Endothelial cell of umbilical vein (primary cell): ENCODE measurements at regions not wholly inside any gene's neighbourhood (a gene's known extent, or its start where the extent isn't known, plus 50 kb on each side); places are given as distances from the start of the nearest gene placed in this dataset.

Experiments used
- BruUV-seq: library from RNA; stranded (reverse); fragments of 400-500 nt; replicated peaks from 2 replicates; lab custom pipeline; 2021; lab: Mats Ljungman, UMichigan
- CTCF ChIA-PET: fragments of 300-600, 350-600 bp; sonication (Branson Sonifier 250); formaldehyde crosslinking; loops from one replicate; lab custom pipeline; 2021; ENCODE audit warnings: antibody characterized with exemption, inconsistent platforms; lab: Charles Lee
- POLR2A ChIA-PET: fragments of 300-600, 350-600 bp; sonication (Branson Sonifier 250); formaldehyde crosslinking; loops from one replicate; lab custom pipeline; 2021; ENCODE audit warnings: antibody characterized with exemption, inconsistent platforms; lab: Charles Lee
- DNase-seq: peaks from one replicate; pipeline ENCODE4 v3.0.0-alpha.2; 2011; ENCODE audit warnings: low read depth, low spot score
- FAIRE-seq: peaks from 2 replicates; lab custom pipeline; 2011; peaks lifted over from hg19 to GRCh38; lab: Jason Lieb, UNC
- H2AFZ ChIP-seq: 2 replicates; pipeline ENCODE4 v1.6.0; 2012; ENCODE audit warnings: low read depth, low read length, control low read depth, inconsistent platforms
- H3K27ac ChIP-seq: 2 replicates; pipeline ENCODE4 v1.5.1; 2011; ENCODE audit warnings: low read depth, mild to moderate bottlenecking, control low read depth, low read length, moderate library complexity; ENCODE audit not compliant: insufficient read depth
- H3K27me3 ChIP-seq, 2 experiments: 2 replicates each; pipeline versions ENCODE4 v1.6.0 to v1.6.1; 2011; ENCODE audit warnings: low read length in 2 of 2, mixed read lengths in 1 of 2; ENCODE audit not compliant: control insufficient read depth in 2 of 2, insufficient read depth in 2 of 2
- H3K36me3 ChIP-seq, 2 experiments: 2 replicates in 1 of 2; 3 replicates in 1 of 2; pipeline ENCODE4 v1.5.1; 2011; ENCODE audit warnings: low read length in 2 of 2, mild to moderate bottlenecking in 1 of 2, moderate library complexity in 1 of 2; ENCODE audit not compliant: control insufficient read depth in 2 of 2, insufficient read depth in 2 of 2; ENCODE audit errors: extremely low read depth in 1 of 2
- H3K4me1 ChIP-seq: 3 replicates; pipeline ENCODE4 v1.5.1; 2011; ENCODE audit warnings: mild to moderate bottlenecking, low read length; ENCODE audit not compliant: control insufficient read depth, insufficient read depth; ENCODE audit errors: extremely low read depth
- H3K4me2 ChIP-seq: 2 replicates; pipeline ENCODE4 v1.6.1; 2011; ENCODE audit warnings: low read length, control low read depth, mixed read lengths; ENCODE audit not compliant: insufficient read depth
- H3K4me3 ChIP-seq, 3 experiments: fragments of 200-600 bp in 1 of 3; sonication (generic), shearing (Covaris generic) in 1 of 3; replicated peaks in 1 of 3; 2 replicates each; pipeline ENCODE4 v1.5.1; 2011 to 2016; ENCODE audit warnings: control low read depth in 3 of 3, low read length in 3 of 3, mild to moderate bottlenecking in 2 of 3, inconsistent platforms in 1 of 3, low read depth in 1 of 3, moderate library complexity in 1 of 3; ENCODE audit not compliant: insufficient read depth in 1 of 3
- H3K79me2 ChIP-seq: 2 replicates; pipeline ENCODE4 v1.6.0; 2012; ENCODE audit warnings: low read length, inconsistent platforms; ENCODE audit not compliant: control insufficient read depth, insufficient read depth
- H3K9ac ChIP-seq: replicated peaks from 2 replicates; pipeline ENCODE3; 2011; ENCODE audit warnings: low read length, control low read depth; ENCODE audit not compliant: insufficient read depth; ENCODE audit errors: extremely low read depth
- H3K9me1 ChIP-seq: replicated peaks from 3 replicates; pipeline ENCODE4 v1.6.0; 2011; ENCODE audit warnings: mild to moderate bottlenecking, low read length; ENCODE audit not compliant: control insufficient read depth, insufficient read depth; ENCODE audit errors: extremely low read depth
- H3K9me3 ChIP-seq: replicated peaks from 2 replicates; pipeline ENCODE4 v1.5.1; 2012; ENCODE audit warnings: low read length, inconsistent platforms; ENCODE audit not compliant: control insufficient read depth, insufficient read depth
- H4K20me1 ChIP-seq: replicated peaks from 2 replicates; pipeline ENCODE3; 2011; ENCODE audit warnings: mild to moderate bottlenecking, low read length; ENCODE audit not compliant: control insufficient read depth, insufficient read depth; ENCODE audit errors: extremely low read depth
- EZH2 ChIP-seq: IDR thresholded peaks from 2 replicates; pipeline ENCODE4 v1.6.1; 2012; ENCODE audit warnings: borderline replicate concordance, low read depth, mild to moderate bottlenecking, moderate library complexity, low read length, inconsistent platforms; ENCODE audit not compliant: severe bottlenecking
- FOS ChIP-seq: IDR thresholded peaks from 2 replicates; pipeline ENCODE4 v1.6.1; 2011; ENCODE audit warnings: mild to moderate bottlenecking, low read length, moderate library complexity, borderline replicate concordance; ENCODE audit not compliant: insufficient read depth
- GATA2 ChIP-seq: IDR thresholded peaks from 2 replicates; pipeline ENCODE4 v1.7.0; 2011; ENCODE audit warnings: low read depth, mild to moderate bottlenecking, moderate library complexity, mixed read lengths, low read length; ENCODE audit not compliant: insufficient read length, insufficient read depth
- JUN ChIP-seq: IDR thresholded peaks from 2 replicates; pipeline ENCODE4 v1.6.1; 2011; ENCODE audit warnings: borderline replicate concordance, low read depth; ENCODE audit not compliant: insufficient read length, insufficient read depth
- MYC ChIP-seq: IDR thresholded peaks from one replicate; pipeline ENCODE4 v1.6.1; 2011; ENCODE audit warnings: mild to moderate bottlenecking, low read depth, low read length
- POLR2A ChIP-seq: IDR thresholded peaks from 2 replicates; pipeline ENCODE4 v1.6.1; 2012; ENCODE audit warnings: low read depth, mild to moderate bottlenecking, control low read depth, low read length
- POLR2AphosphoS5 ChIP-seq: IDR thresholded peaks from 2 replicates; pipeline ENCODE4 v1.6.1; 2012; ENCODE audit warnings: low read depth, mild to moderate bottlenecking, control low read depth, low read length, moderate library complexity; ENCODE audit not compliant: insufficient read depth
- dilution Hi-C: fragments of 300-500 bp; cut with MboI; formaldehyde crosslinking; loops from one replicate; pipeline ENCODE4 v1.15.0; 2019; ENCODE audit warnings: low sequenced_read_pairs; ENCODE audit not compliant: extremely low pct_ligation_motif_present
- intact Hi-C: fragments of 100-400 bp; cut with micrococcal nuclease; formaldehyde crosslinking; loops from one replicate; pipeline ENCODE4 v1.10.0; 2022
- TF ChIP-seq, protein P1 (sequence below): IDR thresholded peaks from 2 replicates; pipeline ENCODE4 v1.6.1; 2011; ENCODE audit not compliant: insufficient read depth, insufficient read length
- TF ChIP-seq, protein P2 (sequence below), 2 donors: IDR thresholded peaks; 1 replicate in 1 of 2; 2 replicates in 1 of 2; pipeline ENCODE4 v1.5.1; 2011; ENCODE audit warnings: low read length in 2 of 2, mild to moderate bottlenecking in 2 of 2, moderate library complexity in 2 of 2, control low read depth in 1 of 2, inconsistent platforms in 1 of 2, low read depth in 1 of 2; ENCODE audit not compliant: insufficient read depth in 1 of 2; ENCODE audit errors: extremely low read depth in 1 of 2

DNA sequence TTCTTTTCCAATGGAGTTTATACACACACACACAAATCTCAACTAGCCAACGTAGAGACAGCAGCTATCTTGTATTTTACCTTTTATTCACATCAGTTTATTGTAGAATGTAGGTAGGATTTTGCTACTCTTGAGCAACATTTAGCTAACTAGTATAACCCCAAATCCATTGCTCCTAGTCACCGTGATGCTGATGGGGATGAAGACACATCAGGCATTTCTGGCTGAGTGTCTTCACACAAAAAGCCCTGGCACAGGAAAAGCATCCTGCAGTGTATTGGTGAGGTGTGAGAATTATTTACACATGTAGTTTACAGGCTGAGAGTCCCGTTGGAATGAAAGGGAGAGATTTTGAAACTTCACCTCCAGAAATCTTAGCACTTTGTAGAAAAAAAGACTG, 65.9 kb upstream of the FBXL4 start:
- Histone ChIP-seq H3K9me3 (no peaks in the 10 kb centered on the region), H3K27me3 (no peaks in the 10 kb centered on the region), H3K4me1 (no peaks in the 10 kb centered on the region), H3K9ac (no peak overlapping the region), H3K27ac (no peak overlapping the region), H3K9me1 (no peaks in the 10 kb centered on the region), H3K79me2 (no peaks in the 10 kb centered on the region), H3K4me3 (no peak overlapping the region), H2AFZ (no peak overlapping the region), H4K20me1 (no peaks in the 10 kb centered on the region), H3K4me2 (no peak overlapping the region), H3K36me3 (no peaks in the 10 kb centered on the region)
- dilution Hi-C loops (no loop called here), intact Hi-C loops (no loop called here)
- BruUV-seq: no TSS peak
- CTCF ChIA-PET: interaction anchor here (0.9 kb wide), 1 partner anchor 14 kb away, joined by 3 read pairs; no protein-coding TSS in a partner anchor
- DNase-seq (no peak), FAIRE-seq (no peak)
- POLR2A ChIA-PET: no interaction called here
- TF ChIP-seq FOS (no peak), JUN (no peak), POLR2A (no peak), POLR2AphosphoS5 (no peak), EZH2 (no peak), GATA2 (no peak), MYC (no peak)
- TF ChIP-seq, protein P1, sequence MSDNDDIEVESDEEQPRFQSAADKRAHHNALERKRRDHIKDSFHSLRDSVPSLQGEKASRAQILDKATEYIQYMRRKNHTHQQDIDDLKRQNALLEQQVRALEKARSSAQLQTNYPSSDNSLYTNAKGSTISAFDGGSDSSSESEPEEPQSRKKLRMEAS: no peak
- TF ChIP-seq, protein P2, sequence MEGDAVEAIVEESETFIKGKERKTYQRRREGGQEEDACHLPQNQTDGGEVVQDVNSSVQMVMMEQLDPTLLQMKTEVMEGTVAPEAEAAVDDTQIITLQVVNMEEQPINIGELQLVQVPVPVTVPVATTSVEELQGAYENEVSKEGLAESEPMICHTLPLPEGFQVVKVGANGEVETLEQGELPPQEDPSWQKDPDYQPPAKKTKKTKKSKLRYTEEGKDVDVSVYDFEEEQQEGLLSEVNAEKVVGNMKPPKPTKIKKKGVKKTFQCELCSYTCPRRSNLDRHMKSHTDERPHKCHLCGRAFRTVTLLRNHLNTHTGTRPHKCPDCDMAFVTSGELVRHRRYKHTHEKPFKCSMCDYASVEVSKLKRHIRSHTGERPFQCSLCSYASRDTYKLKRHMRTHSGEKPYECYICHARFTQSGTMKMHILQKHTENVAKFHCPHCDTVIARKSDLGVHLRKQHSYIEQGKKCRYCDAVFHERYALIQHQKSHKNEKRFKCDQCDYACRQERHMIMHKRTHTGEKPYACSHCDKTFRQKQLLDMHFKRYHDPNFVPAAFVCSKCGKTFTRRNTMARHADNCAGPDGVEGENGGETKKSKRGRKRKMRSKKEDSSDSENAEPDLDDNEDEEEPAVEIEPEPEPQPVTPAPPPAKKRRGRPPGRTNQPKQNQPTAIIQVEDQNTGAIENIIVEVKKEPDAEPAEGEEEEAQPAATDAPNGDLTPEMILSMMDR (IDR thresholded peaks at IDR 0.05; ENCODE audit: extremely low read depth in 1 of 2, insufficient read depth in 1 of 2, low read depth in 1 of 2, low read length in 2 of 2): no peak
